GM12891 (cell line): ENCODE measurements at regions not wholly inside any gene's neighbourhood (a gene's known extent, or its start where the extent isn't known, plus 50 kb on each side); places are given as distances from the start of the nearest gene placed in this dataset.

Experiments
- DNase-seq: peaks from one replicate; pipeline ENCODE4 v3.0.0; 2011; ENCODE audit warnings: low spot score; ENCODE audit not compliant: insufficient read length
- FAIRE-seq: peaks from 2 replicates; lab custom pipeline; 2011; peaks lifted over from hg19 to GRCh38; lab: Jason Lieb, UNC
- PAX5 ChIP-seq: IDR thresholded peaks from 2 replicates; pipeline ENCODE4 v1.6.1; 2011; ENCODE audit warnings: low read length, moderate library complexity, mild to moderate bottlenecking; ENCODE audit not compliant: insufficient read depth, severe bottlenecking
- POLR2A ChIP-seq: IDR thresholded peaks from 2 replicates; pipeline ENCODE4 v1.6.1; 2011; ENCODE audit warnings: low read depth, low read length, control low read depth
- POLR2AphosphoS5 ChIP-seq: IDR thresholded peaks from 2 replicates; pipeline ENCODE4 v1.6.1; 2011; ENCODE audit warnings: low read depth, low read length, control low read depth
- POU2F2 ChIP-seq: IDR thresholded peaks from 2 replicates; pipeline ENCODE4 v1.6.1; 2011; ENCODE audit warnings: low read depth, mild to moderate bottlenecking, control low read depth, low read length, moderate library complexity
- SPI1 ChIP-seq: IDR thresholded peaks from 2 replicates; pipeline ENCODE4 v1.6.1; 2011; ENCODE audit warnings: low read depth, low read length, control low read depth
- TAF1 ChIP-seq: IDR thresholded peaks from 2 replicates; pipeline ENCODE4 v1.6.1; 2011; ENCODE audit warnings: low read depth, low read length, control low read depth

DNA sequence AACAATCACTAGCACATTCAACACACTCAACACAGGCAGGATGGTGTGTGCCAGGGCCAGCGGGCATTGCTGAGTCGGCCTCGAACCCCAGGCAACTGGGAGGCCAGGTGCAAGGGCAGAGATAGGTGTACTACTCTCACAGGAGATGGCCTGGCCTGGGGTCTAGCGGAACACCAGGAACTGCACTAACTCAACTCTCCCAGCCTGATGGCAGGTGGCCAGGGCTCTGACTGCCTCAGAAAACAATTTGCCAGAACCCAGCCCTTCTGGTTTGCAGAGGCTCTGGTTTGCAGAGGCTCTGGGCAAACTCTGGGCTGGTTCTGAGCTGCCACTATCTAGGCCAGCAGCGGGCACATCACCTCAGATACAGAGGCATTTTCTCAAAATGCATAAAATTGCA is 229.2 kb upstream of the CHRNA7 start:
- TF ChIP-seq SPI1 (no peak), TAF1 (no peak), PAX5 (no peak), POLR2A (no peak), POLR2AphosphoS5 (no peak), POU2F2 (no peak)
- FAIRE-seq (no peak), DNase-seq (no peak)

DNA sequence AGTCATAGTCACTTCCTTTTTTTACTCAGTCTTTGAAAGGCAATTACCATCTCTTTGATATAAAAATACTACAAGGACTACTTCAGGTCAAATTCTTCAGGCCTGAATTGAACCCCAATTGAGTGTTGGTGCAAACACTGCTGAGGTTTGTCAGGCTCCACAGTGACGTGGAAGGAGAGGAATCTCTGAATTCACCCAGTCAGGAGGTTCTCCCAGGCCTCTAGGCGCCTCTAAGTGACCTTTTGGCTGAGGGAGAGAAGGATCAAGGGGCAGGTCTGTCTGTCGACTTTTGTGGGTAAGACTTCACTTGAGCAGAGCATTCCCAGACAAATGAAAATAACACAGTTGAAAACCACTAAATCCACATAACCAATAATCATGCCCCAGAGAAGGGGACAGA is 227.6 kb upstream of the CHRNA7 start:
- TF ChIP-seq POLR2AphosphoS5 (no peak), TAF1 (no peak), SPI1 (no peak), POLR2A (no peak), PAX5 (no peak), POU2F2 (no peak)
- DNase-seq (no peak), FAIRE-seq (no peak)

DNA sequence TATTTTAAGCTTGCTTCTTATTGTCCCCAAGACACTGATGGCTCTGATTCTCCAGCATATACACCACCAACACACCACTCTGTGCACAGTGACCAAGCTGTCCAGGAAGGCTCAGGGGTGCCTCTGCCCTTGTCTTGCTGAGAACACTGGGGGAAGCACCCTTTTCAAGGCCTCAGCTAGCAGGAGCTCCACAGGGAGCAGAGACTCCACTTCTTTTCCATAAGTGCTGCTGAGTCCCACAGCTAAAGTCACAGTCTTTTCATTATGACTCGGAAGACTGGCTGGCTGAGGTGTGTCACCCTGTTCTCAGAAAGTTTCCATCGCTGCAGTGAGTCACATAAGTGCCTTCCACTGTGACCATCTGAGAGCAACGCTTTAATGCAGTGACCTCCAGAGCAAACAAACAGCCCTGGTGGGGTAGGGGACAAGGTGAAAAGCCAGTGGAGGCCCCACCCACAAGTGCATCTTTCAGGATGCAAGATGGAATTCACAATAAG is 226.9 kb upstream of the CHRNA7 start:
- no peak for FAIRE-seq
- no peak for DNase-seq
- TF ChIP-seq TAF1, result no peak
- no peak for TF ChIP-seq SPI1
- TF ChIP-seq POU2F2, result no peak
- TF ChIP-seq POLR2AphosphoS5, result no peak
- no peak for TF ChIP-seq PAX5
- TF ChIP-seq POLR2A, result no peak

DNA sequence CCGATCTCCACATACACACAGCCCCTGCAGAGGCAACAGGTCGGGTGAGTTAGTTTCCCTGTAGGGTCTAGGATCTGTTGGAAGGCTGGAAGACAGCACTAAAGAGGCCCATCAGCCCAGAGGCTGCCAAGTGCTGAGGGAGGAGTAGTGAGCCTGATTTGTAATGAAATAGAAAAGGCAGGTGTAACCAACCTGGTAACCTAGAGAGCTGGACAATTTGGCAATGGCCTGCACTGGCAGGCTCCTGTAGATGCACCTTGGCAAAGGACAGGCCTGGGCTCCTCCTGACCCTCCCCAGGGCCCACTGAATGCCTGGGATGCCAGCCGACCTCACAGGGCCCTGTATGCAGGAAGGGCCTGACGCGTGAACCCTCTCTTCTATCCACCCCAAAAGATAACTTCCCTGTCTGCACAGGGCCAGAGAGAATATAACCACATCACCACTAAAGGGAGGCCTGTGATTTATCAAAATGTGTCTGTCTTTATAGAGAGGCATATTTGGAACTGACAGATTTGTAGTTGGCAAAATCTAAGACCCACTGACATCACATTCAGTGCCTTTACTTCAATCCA is 225.1 kb upstream of the CHRNA7 start:
- TF ChIP-seq POU2F2 (no peak), TAF1 (no peak), POLR2A (no peak)
- DNase-seq, result no peak
- no peak for FAIRE-seq

DNA sequence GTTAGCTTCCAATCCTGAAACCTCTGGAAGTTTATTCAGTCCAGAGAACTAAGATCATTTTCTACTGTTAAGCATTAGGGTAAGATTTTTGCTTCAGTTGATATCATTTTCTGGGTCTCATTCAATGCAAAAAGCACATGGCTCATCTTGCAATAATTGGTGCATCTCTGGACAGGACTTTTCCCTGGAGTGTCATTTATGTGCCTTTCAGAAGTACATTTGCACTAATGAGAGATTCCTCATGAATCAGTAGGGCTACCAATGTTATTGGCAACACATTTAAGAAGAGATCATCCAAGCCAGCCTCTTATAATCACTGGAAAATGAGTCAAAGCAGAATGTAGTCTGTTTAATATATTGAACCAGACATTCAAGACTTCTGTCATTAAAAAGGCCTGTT is 224.2 kb upstream of the CHRNA7 start:
- no peak for DNase-seq
- no peak for FAIRE-seq
- TF ChIP-seq POLR2AphosphoS5, result no peak
- no peak for TF ChIP-seq POLR2A
- no peak for TF ChIP-seq POU2F2
- TF ChIP-seq SPI1, result no peak
- no peak for TF ChIP-seq TAF1
- no peak for TF ChIP-seq PAX5

DNA sequence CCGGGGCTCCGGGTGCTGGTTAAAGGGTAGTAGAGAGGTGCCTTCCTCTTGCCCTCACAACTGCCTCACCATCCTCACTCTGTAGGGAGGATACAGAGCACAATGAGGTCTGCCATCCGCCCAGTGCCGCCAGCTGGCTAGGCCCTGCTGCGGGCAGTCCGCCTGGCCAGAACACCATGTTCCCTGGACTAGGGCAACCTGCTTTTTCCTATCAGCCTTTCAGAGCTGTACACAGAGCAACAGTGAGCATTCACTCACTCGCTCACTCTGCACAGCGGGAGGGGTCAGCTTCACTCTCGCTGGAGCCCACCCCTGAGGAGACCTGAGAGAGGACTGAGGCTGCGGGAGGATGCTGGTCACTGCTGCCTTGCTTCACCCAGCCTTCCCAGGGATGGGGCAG is 218.7 kb upstream of the CHRNA7 start:
- DNase-seq, result no peak
- no peak for FAIRE-seq
- TF ChIP-seq POU2F2 (no peak), TAF1 (no peak), PAX5 (no peak), POLR2A (no peak), SPI1 (no peak), POLR2AphosphoS5 (no peak)

DNA sequence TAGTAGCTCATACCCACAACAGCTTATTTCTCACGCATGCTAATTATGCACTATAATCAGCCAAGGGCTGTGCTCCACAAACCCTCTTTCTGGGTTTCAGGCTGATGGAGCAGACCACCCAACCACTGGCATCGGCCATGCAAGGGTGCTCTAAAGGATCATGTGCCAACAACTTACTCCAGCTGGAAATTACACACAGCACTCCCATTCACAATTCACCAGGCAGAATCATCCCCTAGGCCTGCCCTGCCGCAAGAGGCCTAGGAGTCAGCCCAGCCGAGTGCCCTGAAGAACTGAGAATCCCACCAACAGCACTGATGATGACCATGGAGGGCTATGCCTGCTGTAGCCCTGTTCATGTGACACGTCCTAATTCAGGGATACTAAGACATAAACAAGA is 216.2 kb upstream of the CHRNA7 start:
- FAIRE-seq (no peak), DNase-seq (no peak)
- TF ChIP-seq POU2F2, result no peak
- TF ChIP-seq SPI1, result no peak
- TF ChIP-seq POLR2AphosphoS5, result no peak
- TF ChIP-seq PAX5, result no peak
- TF ChIP-seq TAF1, result no peak
- no peak for TF ChIP-seq POLR2A

DNA sequence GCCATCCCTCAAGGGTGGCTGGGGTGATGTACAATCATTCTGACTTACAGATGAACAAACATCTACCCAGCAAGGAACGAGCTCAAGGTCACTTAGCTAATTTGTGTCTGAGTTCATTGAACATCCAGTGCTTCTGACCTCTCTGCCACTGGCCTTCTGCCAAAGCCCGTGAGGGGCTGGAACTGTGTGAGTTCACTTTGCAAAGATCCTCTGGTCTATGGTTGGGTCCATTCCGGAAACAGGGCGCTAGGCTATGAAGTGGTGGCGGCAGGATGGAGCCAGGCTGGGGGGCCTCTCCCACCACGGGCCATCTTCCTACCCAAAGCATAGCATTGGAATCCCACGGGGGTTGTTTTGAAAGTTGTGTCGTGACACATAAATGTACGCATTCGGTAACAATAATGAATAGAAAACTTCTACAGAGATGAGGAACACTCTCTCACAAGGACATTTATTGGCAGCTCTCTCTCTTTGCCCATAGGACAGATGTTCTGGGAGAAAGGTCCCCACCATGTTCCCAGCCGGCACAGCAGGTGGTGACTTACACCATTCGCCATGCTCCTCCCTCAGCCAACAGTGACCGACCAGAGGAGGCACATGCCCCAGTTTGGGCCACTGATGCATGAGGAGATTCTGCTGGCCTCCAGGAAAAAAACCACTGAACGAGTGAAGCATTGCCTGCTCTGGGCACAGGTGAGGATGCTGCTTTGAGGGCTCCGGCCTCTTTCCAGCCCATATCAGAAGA is 214.7 kb upstream of the CHRNA7 start:
- no peak for TF ChIP-seq POLR2AphosphoS5
- no peak for TF ChIP-seq SPI1
- TF ChIP-seq POLR2A, result no peak
- TF ChIP-seq POU2F2, result no peak
- TF ChIP-seq PAX5, result no peak
- no peak for TF ChIP-seq TAF1
- FAIRE-seq, result no peak
- DNase-seq, result no peak

DNA sequence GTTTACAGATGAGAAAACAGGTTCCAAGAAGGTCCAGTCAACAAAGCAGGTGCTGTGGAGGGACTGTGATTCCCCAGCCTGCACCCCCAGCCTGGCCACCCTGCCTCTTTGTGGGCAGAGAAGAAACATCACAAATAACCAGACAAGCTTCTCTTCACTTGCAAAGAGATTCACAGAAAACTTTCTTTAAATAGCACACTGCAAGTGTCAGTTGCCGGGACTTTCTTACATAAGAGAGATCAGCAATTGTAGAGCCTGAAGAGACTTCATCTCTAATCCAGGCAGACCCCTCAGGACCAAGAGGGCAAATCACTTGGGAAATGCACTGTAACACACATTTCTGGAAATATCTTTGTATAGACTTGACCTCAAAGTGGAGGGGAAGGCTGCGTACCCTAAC is 207.9 kb upstream of the CHRNA7 start:
- TF ChIP-seq PAX5 (no peak), POU2F2 (no peak), SPI1 (no peak), TAF1 (no peak), POLR2A (no peak)
- DNase-seq (no peak), FAIRE-seq (no peak)

DNA sequence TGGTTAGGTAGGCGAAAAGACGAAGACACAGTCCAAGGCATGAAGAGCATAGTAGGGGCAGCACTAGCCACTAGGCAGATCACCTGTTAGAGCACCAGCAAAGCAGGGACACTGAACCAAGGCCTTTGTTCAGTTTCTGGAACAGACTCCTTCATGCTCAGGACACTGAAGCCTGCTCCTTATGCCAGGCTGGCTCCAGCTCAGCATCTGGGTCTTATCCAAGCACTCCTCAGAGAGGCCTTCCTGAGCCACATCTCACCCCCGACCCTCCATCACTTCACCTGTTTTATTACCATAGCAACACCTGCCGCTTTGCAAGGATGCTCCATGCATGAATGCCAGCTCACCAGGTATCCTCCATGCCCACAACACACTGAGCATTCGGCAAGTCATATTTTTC is 206.3 kb upstream of the CHRNA7 start:
- no peak for TF ChIP-seq POLR2AphosphoS5
- no peak for TF ChIP-seq POLR2A
- TF ChIP-seq PAX5, result no peak
- TF ChIP-seq SPI1, result no peak
- TF ChIP-seq TAF1, result no peak
- no peak for TF ChIP-seq POU2F2
- no peak for DNase-seq
- no peak for FAIRE-seq
